GM18861 (cell line): ENCODE measurements at regions not wholly inside any gene's neighbourhood (a gene's known extent, or its start where the extent isn't known, plus 50 kb on each side); places are given as distances from the start of the nearest gene placed in this dataset.
"Not testable (repeated sequence)": the region's sequence is repeated elsewhere in the genome, so short reads cannot be mapped to it uniquely, and the experiment has no call there.

Experiments
- ATAC-seq: cut with Tn5 transposase; IDR thresholded peaks from one replicate; pipeline ENCODE4 v1.9.1; 2021; ENCODE audit not compliant: unreplicated experiment

DNA sequence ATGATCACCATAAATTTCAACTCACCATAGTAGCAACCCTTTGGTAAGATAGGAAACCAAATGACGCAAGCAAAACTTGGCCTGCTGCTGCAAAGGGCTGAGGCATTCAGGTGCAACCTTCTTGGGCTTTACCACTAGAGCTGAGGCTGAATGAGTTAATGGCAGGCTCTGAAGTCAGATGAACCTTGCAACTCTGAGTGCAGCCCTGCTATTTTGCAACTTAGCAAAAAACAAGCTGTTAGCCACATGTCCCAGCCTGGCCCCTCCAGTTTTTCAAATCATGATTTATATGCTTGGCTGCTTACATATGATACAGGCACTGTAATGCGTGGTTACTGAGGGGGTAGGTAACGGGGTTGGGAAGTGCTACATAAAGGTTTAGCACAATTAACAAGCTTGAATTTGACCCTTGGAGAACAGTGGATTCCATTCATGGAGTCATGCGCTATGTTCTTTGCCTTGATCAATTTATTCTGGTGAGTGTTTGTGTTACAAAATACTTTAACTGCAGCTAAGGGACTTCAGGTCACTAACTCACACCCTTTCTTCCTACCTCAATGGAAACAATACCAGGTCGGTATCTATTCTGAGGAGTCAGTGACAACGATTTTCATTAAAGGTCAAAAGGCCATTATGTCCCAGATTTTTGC lies 80.5 kb upstream of the PPARGC1A start:
- ATAC-seq, result no peak

- no peak for ATAC-seq
These were observed 79.8 kb upstream of the PPARGC1A start for GRCh38 chr4:23969635-23970145.

- no peak for ATAC-seq
These were observed 77.4 kb upstream of the PPARGC1A start for GRCh38 chr4:23967281-23967680.

GRCh38 chr4:23966725-23967124 lies 76.9 kb upstream of the PPARGC1A start:
- no peak for ATAC-seq

- ATAC-seq, result no peak
These were observed 72.6 kb upstream of the PPARGC1A start for GRCh38 chr4:23962462-23962861.

GRCh38 chr4:23961395-23961794 lies 71.5 kb upstream of the PPARGC1A start:
- not testable (repeated sequence) for ATAC-seq

DNA sequence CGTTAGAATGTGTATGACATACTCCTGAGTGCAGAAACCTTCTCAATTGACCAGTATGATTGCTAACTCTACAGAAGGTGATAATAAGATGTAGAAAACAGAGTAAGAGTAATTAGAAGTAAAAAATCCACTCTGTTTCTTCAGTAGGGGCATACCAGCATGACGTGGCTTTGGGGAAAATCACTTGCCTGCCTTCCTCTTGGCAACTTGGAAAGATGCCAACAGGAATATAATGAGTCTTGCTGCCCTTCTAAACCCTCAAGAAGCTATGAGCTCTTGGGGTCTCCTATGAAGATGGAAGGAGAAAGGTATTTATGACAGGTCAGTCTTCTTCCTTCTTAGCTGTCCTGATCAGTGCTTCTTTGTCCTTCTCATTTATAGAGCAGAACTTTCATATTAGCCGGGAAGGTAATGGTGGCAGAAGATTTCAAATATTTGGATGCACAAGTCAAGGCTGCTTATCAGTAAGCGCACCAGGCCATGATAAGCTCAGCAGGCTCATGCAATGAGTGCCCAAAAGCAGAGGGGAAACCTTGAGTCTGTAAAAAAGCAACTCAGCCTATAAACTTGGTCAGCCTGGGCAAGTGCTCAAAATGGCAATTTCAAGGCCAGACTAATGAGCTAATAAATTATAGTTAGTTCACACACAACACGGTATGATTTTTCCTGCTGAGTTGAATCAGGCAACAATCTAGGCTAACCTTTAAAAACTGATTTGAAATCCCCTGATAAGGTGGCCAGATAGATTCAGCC lies 69.7 kb upstream of the PPARGC1A start:
- ATAC-seq, result no peak

DNA sequence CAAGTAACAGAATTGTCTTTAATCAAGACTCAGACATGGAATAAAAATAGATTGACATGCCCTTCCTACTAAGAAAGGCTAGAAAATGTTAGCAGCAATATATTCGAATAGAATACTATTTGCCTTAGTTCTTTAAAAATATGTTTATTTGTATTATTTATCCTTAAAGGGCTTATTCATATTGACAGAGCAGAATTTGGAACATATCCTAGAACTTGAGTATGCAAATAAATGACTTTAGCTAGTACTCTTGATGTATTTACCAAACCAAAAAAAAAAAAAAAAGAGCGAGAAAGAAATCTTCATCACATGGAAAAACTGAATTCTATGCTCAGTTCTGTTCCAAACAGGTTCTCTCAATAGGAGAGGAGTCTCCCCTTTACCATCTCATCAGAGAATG lies 68.9 kb upstream of the PPARGC1A start:
- no peak for ATAC-seq

GRCh38 chr4:23957465-23957864 lies 67.6 kb upstream of the PPARGC1A start:
- ATAC-seq, result no peak

DNA sequence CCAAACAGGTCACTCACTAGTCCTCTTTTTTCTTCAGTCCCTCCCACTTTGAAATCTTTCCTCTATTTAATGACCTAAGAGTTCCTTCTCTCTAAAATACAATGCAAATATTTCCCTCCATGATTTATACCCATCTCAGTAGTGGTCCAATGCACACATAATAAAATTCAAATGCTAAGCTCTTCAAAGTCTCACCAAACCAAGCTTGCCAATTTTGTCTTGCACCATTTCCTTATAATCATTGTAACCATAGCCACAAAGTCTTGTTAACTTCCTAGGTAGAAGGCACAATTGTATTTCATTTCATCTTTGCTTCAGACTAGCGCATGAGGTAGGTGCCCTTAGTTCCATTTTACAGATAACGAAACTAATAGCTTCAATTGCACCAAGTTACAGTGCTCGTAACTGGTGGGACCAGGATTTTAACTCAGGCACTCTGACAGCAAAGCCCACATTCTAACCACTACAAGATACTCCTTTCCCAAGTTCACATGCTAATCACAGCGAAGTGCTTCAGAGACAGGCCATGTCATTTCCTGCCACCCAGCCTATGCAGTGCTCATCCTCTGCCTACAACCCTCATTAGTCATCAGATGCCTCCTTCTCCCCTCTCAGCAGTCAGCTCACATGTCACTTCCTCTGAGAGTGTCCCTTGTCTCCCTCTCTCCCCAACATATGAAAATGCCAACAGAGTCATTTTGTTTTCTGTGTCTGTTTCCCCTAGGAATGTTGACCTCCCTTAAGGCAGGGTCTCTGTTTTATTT lies 66.9 kb upstream of the PPARGC1A start:
- no peak for ATAC-seq

- ATAC-seq, result no peak
These were observed 62.4 kb upstream of the PPARGC1A start for GRCh38 chr4:23952258-23952657.

- ATAC-seq, result no peak
These were observed 58.0 kb upstream of the PPARGC1A start for GRCh38 chr4:23947826-23948225.

DNA sequence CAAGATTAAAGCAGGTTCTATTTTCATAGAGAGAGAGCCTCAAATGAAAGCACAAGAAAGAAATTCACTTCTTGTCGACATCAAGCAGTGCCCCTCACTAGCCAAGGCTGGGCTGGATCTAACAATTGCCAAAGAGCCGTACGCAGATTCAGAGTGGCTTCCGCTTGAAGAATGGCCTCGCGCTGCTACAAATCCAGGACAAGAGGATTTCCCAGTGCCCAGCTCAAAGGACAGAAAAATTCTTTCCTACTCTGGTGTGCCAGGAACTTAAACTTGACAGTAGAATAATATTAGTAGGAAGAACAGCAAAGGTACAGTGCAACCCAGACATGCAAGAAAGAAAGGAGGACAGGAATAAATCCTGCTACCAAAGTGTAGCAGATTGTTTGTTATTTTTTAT lies 56.5 kb upstream of the PPARGC1A start:
- ATAC-seq, result no peak

- no peak for ATAC-seq
These were observed 55.7 kb upstream of the PPARGC1A start for GRCh38 chr4:23945451-23946017.

- ATAC-seq, result not testable (repeated sequence)
These were observed 54.7 kb upstream of the PPARGC1A start for GRCh38 chr4:23944556-23944955.

DNA sequence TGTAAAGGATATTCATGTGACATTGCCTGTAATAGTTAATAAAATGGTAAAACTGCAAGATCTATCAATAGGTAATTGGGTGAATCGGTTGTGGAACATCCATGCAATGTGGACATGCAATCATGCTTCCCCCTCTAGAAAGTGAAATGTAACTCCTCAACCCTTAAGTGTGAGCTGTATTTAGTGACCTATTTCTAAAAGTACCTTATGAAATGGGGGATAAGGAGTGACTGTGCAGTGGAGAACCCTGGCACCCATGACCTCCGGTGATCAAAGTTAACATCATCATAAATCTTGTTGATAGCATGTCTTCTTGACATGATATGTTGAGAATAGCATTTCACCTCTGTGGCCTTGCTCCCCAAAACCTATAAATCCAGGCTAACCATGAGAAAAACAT lies 53.6 kb upstream of the PPARGC1A start:
- ATAC-seq, result no peak

- no peak for ATAC-seq
These were observed 52.6 kb upstream of the PPARGC1A start for GRCh38 chr4:23942471-23942870.
